Lower lobe of right lung (tissue), 2 donors: ENCODE measurements at regions not wholly inside any gene's neighbourhood (a gene's known extent, or its start where the extent isn't known, plus 50 kb on each side); places are given as distances from the start of the nearest gene placed in this dataset.

Experiments used
- ATAC-seq, 2 donors: fragments of 200-7000 bp; cut with Tn5 transposase; one replicate each; pipeline ENCODE4 v1.9.1; 2020 to 2022; ENCODE audit warnings: mild to moderate bottlenecking in 2 of 2, moderate library complexity in 2 of 2
- DNase-seq: peaks from one replicate; pipeline ENCODE4 v3.0.0-alpha.2; 2020
- H3K27ac ChIP-seq: fragments of 200-600 bp; one replicate; pipeline ENCODE4 v1.8.0; 2022
- H3K27me3 ChIP-seq: fragments of 200-600 bp; one replicate; pipeline ENCODE4 v1.8.0; 2022; ENCODE audit warnings: low read depth
- H3K36me3 ChIP-seq: fragments of 200-600 bp; one replicate; pipeline ENCODE4 v1.8.0; 2022; ENCODE audit warnings: mild to moderate bottlenecking
- H3K4me1 ChIP-seq: fragments of 200-600 bp; one replicate; pipeline ENCODE4 v1.8.0; 2022
- H3K4me3 ChIP-seq: fragments of 200-600 bp; one replicate; pipeline ENCODE4 v1.8.0; 2022; ENCODE audit warnings: mild to moderate bottlenecking
- H3K9me3 ChIP-seq: fragments of 200-600 bp; one replicate; pipeline ENCODE4 v1.8.0; 2022
- CTCF ChIP-seq: fragments of 200-600 bp; IDR thresholded peaks from one replicate; pipeline ENCODE4 v1.8.0; 2022; ENCODE audit warnings: antibody characterized with exemption, mild to moderate bottlenecking
- intact Hi-C: fragments of 100-400 bp; cut with DNase I; formaldehyde crosslinking; loops from one replicate; pipeline ENCODE4 v1.11.0; 2022
- donor health status: DM: no; HTN: yes; CAD: no; lungs with severe emphysema.

GRCh38 chr2:2822143-2822542 is 491.1 kb upstream of the MYT1L start:
- H3K4me3 ChIP-seq: no peak overlapping the region
- no peak for DNase-seq
- H3K9me3 ChIP-seq: peaks cover 6% of the 10 kb centered on the region
- H3K27ac ChIP-seq: no peak overlapping the region
- H3K36me3 ChIP-seq: no peaks in the 10 kb centered on the region
- ATAC-seq: no peak
- no peak for TF ChIP-seq CTCF
- H3K4me1 ChIP-seq: no peaks in the 10 kb centered on the region
- intact Hi-C loops: no loop called here
- H3K27me3 ChIP-seq: no peaks in the 10 kb centered on the region

GRCh38 chr2:2812648-2813047 is 481.6 kb upstream of the MYT1L start:
- Histone ChIP-seq H3K4me3 (no peak overlapping the region), H3K36me3 (no peaks in the 10 kb centered on the region), H3K9me3 (peaks cover 8% of the 10 kb centered on the region), H3K27me3 (no peaks in the 10 kb centered on the region), H3K27ac (no peak overlapping the region), H3K4me1 (no peaks in the 10 kb centered on the region)
- no peak for TF ChIP-seq CTCF
- intact Hi-C loops: no loop called here
- ATAC-seq (no peak), DNase-seq (no peak)

- TF ChIP-seq CTCF: no peak
- DNase-seq (no peak), ATAC-seq (no peak)
- no peak overlapping the region for H3K4me3 ChIP-seq
- H3K4me1 ChIP-seq: no peaks in the 10 kb centered on the region
- no peaks in the 10 kb centered on the region for H3K36me3 ChIP-seq
- intact Hi-C loops: no loop called here
- no peaks in the 10 kb centered on the region for H3K27me3 ChIP-seq
- no peak overlapping the region for H3K27ac ChIP-seq
- H3K9me3 ChIP-seq: peaks cover 8% of the 10 kb centered on the region
These were observed 481.0 kb upstream of the MYT1L start for GRCh38 chr2:2812117-2812516.

GRCh38 chr2:2810504-2810903 is 479.4 kb upstream of the MYT1L start:
- Histone ChIP-seq H3K9me3 (peaks cover 8% of the 10 kb centered on the region), H3K36me3 (no peaks in the 10 kb centered on the region), H3K4me3 (no peak overlapping the region), H3K27me3 (no peaks in the 10 kb centered on the region), H3K27ac (no peak overlapping the region), H3K4me1 (no peaks in the 10 kb centered on the region)
- DNase-seq (no peak), ATAC-seq (no peak)
- no peak for TF ChIP-seq CTCF
- intact Hi-C loops: no loop called here

GRCh38 chr2:2809771-2810170 is 478.7 kb upstream of the MYT1L start:
- no peaks in the 10 kb centered on the region for H3K4me1 ChIP-seq

More at GRCh38 chr2:2809771-2810170, 478.7 kb upstream of the MYT1L start:
- intact Hi-C loops: no loop called here
- ATAC-seq (no peak), DNase-seq (no peak)
- Histone ChIP-seq H3K27me3 (no peaks in the 10 kb centered on the region), H3K4me3 (no peak overlapping the region), H3K27ac (no peak overlapping the region), H3K9me3 (peaks cover 8% of the 10 kb centered on the region), H3K36me3 (no peaks in the 10 kb centered on the region)
- TF ChIP-seq CTCF: no peak
